ENCODE measurements at regions not wholly inside any gene's neighbourhood (a gene's known extent, or its start where the extent isn't known, plus 50 kb on each side); places are given as distances from the start of the nearest gene placed in this dataset.

DNA sequence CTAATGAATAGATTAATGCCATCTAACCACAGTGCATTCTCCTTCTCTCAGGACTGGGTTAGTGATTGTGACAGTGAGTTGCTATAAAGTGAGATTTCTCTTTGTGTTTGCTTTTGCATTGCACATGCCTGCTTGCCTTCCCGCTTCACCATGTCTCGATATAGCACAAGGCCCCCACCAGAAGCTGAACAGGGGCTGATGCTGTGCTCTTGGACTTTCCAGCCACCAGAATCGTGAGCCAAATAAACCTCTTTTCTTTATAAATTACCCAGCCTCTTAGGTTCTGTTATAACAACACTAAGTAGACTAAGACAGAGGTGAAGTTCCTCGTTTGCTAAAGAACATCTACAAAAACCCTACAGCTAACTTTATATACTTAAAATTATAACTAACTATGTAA, 173.0 kb downstream of the KIF26A start:
- no peak for TF ChIP-seq POLR2AphosphoS5 (IDR thresholded peaks at IDR 0.05)
- no peak for TF ChIP-seq POLR2A (IDR thresholded peaks at IDR 0.05)
- TF ChIP-seq, protein P1, sequence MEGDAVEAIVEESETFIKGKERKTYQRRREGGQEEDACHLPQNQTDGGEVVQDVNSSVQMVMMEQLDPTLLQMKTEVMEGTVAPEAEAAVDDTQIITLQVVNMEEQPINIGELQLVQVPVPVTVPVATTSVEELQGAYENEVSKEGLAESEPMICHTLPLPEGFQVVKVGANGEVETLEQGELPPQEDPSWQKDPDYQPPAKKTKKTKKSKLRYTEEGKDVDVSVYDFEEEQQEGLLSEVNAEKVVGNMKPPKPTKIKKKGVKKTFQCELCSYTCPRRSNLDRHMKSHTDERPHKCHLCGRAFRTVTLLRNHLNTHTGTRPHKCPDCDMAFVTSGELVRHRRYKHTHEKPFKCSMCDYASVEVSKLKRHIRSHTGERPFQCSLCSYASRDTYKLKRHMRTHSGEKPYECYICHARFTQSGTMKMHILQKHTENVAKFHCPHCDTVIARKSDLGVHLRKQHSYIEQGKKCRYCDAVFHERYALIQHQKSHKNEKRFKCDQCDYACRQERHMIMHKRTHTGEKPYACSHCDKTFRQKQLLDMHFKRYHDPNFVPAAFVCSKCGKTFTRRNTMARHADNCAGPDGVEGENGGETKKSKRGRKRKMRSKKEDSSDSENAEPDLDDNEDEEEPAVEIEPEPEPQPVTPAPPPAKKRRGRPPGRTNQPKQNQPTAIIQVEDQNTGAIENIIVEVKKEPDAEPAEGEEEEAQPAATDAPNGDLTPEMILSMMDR (IDR thresholded peaks at IDR 0.05) = no peak
